ENCODE measurements at regions not wholly inside any gene's neighbourhood (a gene's known extent, or its start where the extent isn't known, plus 50 kb on each side); places are given as distances from the start of the nearest gene placed in this dataset.

- no peak for DNase-seq
Measured at GRCh38 chrX:149272690-149273463, 232.2 kb downstream of the IDS start.

DNA sequence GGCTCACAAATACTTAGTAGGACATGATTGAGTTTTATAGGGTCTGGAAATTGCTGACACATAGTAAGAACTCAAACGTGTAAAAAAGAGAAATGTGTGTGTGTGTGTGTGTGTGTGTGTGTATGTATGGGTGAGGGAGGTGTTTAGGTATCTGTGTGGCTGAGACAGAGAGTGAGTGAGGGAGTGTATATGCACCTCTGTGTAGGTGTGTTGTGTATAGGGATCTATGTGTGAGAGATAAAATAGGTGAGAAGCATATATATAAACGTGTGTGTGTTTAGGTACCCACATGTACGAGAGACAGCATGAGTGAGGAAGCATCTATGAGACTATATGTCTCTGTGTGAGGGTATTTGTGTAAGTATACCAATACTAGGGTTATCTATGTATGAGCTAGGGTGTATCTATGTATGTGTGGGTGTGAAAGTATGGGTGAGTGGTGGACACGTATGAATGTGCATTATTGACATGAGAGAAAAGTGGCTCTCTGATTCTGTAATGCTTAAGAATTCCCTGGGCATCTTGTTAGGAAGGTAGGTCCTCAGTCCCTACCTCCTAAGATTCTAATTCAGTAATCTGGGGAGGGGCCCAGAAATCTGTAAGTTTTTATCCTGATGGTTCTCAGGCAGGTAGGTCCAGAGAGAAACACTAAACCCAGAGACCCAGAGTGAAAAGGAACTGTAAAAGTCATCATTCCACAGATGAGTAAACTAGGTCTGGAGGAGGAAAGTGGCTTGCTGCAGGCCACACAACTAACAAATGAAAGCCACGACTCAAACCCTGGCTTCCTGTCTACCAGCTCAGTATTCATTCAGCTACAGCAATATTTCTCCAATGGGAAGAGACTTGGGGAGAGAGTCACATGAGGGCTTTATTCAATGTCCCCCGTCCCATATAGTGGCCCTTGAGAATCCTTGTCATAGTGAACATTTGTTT, 237.0 kb downstream of the IDS start:
- no peak for DNase-seq

DNA sequence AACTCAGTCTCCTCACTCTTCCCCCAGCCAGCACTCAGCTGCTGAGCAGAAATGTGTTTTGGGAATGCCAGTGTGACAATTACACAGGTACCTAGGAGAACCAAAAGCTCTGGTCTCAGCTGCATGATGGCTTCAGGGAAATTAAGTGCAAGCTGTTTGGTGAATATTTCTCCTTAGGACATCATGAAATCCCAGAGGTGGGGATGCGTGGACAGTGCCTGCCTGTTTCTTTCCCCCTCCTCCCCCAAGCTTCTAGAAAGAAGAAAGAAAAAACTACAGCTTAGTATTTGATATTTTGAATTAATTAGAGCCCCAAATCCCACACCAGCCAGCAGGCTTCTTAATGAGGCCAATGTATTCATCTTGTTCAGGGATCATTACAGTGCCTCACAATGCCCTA, 243.0 kb downstream of the IDS start:
- DNase-seq = no peak

- no peak for DNase-seq
Measured at GRCh38 chrX:149259241-149259640, 245.9 kb downstream of the IDS start.

GRCh38 chrX:149255860-149256259, 249.2 kb downstream of the IDS start:
- DNase-seq = no peak

GRCh38 chrX:149248073-149248625, 257.0 kb downstream of the IDS start:
- DNase-seq = no peak

- DNase-seq = no peak
Measured at GRCh38 chrX:149230689-149231088, 274.4 kb downstream of the IDS start.

DNA sequence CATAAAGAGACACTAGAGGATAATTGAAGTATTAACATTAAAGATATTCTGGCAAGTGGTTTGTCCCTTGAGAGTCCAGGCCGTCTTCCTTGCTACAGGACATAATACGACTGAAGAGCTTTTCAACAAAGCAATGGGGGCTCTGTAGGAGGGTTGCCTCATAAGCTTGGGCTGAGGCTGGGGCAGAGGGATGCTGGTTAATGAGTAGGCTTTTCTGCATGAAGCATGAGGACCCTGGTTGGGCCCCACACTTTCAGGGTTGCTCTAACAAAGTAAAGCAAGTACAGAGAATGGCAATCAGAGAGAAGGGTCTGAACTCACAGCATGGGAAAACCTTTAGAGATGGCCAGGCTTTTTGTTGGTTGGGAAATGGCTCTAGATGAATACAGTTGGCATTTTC, 281.3 kb downstream of the IDS start:
- DNase-seq = no peak

DNA sequence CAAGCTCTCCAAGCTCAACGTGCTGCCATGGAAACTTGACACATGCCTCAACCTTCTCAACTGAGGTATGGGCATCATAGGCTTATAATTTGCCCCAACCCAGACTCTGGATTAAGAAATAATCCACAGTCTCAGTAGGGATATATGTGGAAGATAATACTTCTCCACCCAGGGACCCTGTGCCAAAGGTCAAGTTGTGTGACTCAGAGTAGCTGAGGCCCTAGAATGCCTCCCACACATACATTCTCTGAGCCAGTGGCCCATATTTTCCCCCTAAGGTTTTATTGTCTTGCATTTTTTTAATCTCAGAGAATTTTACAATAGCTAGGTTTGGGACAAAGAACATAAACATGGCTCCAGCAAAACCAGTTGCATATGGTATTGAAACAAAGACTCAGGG, 283.1 kb downstream of the IDS start:
- no peak for DNase-seq

DNA sequence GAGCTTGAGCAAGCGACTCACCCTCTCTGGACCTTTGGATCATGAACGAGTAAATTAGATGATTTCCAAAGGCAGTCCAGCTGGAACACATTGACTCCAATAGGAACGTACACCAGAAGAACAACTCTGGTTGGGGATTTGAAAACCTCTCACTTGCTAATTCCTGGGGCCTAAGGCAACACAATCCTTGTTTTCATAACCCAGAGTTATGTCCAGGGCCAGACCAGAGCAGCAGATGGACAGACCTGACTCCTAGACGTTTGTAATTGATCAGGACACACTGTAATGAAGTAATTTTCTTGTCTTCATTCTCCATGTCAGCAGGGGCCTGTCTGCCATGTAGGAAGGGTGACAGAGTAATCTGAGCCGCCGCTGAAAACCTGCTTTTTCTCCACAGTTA, 283.9 kb downstream of the IDS start:
- no peak for DNase-seq

DNA sequence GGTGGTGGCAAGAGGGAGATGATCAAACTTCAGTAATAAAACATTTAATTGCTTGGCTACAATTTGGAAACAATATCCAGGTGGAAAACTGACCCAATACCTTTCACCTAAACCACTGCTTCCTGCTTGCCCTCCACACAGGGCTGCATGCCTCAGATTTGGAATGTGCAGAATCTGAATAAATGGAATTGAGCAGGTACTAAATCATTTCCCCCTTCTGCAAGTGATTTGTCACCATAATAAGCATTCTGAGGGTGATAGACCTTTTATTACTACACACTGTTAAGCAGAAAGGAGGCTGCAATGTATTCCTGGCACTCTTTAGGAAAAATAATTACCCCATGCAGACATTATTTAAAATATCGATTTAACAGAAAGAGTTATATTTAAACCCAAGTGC, 291.8 kb downstream of the IDS start:
- no peak for DNase-seq

- no peak for DNase-seq
Measured at GRCh38 chrX:149208307-149208706, 296.8 kb downstream of the IDS start.

- DNase-seq = no peak
Measured at GRCh38 chrX:149207518-149207917, 297.6 kb downstream of the IDS start.

- DNase-seq = no peak
Measured at GRCh38 chrX:149205937-149206336, 299.2 kb downstream of the IDS start.

DNA sequence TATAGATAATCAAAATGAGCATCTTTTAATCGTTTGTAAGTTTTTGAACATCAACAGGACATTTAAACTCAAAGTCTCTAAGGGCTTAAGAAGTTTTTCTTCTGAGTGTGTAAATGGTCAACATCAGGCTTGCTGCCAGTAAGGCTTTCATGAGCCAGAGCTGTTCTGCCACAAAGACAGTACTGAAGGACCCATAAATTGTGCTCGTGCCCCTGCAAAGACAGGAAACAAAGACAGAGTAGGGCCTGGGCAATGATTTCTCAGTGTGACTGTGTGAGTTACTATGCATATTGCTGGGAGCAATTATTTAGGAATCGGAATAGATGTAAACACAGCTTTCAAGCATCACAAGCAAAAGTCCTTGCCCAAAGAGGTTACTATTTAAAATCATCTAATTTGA, 300.0 kb downstream of the IDS start:
- DNase-seq = no peak

GRCh38 chrX:149199734-149200133, 305.4 kb downstream of the IDS start:
- DNase-seq = no peak

DNA sequence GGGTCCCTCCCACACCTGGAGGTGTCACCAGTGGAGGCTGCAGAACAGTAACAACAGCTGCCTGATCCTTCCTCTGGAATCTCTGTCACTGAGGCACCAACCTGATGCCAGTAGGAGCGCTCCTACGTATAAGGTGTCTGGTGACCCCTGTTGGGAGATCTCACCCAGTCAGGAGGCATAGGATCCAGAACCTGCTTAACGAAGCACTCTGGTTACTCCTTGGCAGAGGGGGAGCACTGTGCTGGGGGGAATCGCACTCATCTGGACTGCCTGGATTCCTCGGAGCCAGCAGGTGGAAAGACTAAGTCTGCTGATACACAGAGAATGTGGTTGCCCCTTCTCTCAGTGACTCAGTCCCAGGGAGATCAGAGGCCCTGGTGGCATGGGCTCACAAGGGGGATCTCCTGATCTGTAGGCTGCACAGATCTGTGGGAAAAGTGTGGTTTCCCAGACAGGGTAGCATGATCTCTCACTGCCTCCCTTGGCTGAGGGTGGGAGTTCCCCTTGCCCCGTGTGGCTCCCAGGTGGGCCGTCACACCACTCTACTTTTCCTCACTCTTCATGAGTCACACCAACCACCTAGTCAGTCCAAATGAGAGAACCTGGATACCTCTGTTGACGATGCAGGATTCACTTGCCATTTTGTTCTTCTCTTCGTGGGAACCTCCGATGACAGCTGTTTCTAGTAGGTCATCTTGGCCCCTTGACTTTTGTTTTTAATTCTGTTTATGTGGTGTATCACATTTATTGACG, 305.9 kb downstream of the IDS start:
- DNase-seq = no peak

DNA sequence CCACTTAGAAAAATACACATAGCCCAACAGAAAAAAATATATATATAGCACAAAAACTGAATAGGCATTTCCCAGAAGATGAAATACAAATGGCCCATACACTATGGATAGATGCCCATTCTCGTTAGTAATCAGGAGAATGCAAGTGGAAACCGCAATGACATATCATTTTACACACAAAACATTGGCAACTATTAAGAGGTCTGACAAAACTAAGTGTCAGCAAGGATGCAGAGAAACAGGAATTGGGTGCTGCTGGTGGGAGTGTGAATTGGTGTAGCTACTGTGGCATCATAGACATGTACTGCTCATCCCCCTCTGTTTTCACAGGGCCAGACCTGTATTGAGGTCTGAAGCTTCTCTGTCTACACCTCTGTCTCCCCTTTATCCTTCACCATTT, 320.0 kb downstream of the IDS start:
- DNase-seq = no peak

- DNase-seq = no peak
Measured at GRCh38 chrX:149161435-149162088, 343.5 kb downstream of the IDS start.

- DNase-seq = no peak
Measured at GRCh38 chrX:149157976-149158375, 347.1 kb downstream of the IDS start.

DNA sequence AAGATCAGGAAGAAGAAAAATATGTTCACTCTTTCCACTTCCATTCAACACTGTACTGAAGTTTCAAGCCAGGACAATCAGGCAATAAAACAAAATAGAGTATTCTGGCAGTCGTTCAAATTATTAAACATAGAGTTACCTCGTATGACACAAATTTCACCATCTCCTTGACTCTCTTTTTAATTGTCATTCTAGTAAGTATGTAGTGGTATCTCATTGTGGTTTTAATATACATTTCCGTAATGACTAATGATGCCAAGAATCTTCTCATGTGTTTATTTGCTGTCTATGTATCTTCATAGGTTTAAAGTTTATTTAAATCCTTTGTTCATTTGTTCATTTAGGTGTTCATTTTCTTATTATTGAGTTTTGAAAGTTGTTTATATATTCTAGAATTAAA, 352.2 kb downstream of the IDS start:
- DNase-seq = no peak

Data from activated naive CD4-positive, alpha-beta T cell treated with anti-CD3 and anti-CD28 coated beads, Interleukin-2, amount 50 U/mL, for 16 hours (primary cell).